GM12865 (cell line): ENCODE measurements at regions not wholly inside any gene's neighbourhood (a gene's known extent, or its start where the extent isn't known, plus 50 kb on each side); places are given as distances from the start of the nearest gene placed in this dataset.

Source experiments
- DNase-seq: peaks from one replicate; pipeline ENCODE4 v3.0.0; 2010; ENCODE audit warnings: low read depth
- H3K4me3 ChIP-seq: 2 replicates; pipeline ENCODE4 v1.5.1; 2011; ENCODE audit warnings: mild to moderate bottlenecking, low read depth, low read length, control low read depth
- TF ChIP-seq, protein P1 (sequence below): IDR thresholded peaks from 2 replicates; pipeline ENCODE4 v1.5.1; 2011; ENCODE audit warnings: low read length, control low read depth, low read depth, inconsistent platforms; ENCODE audit not compliant: insufficient read depth; ENCODE audit errors: missing control alignments

DNA sequence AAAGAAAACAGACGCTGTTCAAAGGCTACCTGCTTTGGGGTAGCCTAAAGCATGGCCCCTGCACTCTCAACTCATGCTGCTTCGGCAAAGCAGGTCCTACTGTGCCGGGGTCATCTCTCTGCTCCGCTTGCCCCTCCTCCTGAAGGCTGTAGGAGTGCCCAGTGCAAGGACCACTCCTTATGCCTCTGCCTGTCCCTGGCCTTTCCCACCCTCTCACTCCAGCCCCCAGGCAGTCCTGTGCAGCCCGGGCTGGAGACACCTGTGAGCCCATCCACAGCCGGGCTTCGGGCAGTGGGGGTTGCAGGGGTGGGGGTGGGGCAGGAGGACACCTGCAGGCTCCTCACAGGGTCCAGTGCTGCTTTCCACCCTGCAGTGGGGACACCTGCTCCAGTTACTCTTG is 69.1 kb downstream of the ACKR3 start:
- DNase-seq: no peak
- no peak overlapping the region for H3K4me3 ChIP-seq
- TF ChIP-seq, protein P1, sequence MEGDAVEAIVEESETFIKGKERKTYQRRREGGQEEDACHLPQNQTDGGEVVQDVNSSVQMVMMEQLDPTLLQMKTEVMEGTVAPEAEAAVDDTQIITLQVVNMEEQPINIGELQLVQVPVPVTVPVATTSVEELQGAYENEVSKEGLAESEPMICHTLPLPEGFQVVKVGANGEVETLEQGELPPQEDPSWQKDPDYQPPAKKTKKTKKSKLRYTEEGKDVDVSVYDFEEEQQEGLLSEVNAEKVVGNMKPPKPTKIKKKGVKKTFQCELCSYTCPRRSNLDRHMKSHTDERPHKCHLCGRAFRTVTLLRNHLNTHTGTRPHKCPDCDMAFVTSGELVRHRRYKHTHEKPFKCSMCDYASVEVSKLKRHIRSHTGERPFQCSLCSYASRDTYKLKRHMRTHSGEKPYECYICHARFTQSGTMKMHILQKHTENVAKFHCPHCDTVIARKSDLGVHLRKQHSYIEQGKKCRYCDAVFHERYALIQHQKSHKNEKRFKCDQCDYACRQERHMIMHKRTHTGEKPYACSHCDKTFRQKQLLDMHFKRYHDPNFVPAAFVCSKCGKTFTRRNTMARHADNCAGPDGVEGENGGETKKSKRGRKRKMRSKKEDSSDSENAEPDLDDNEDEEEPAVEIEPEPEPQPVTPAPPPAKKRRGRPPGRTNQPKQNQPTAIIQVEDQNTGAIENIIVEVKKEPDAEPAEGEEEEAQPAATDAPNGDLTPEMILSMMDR: no peak

DNA sequence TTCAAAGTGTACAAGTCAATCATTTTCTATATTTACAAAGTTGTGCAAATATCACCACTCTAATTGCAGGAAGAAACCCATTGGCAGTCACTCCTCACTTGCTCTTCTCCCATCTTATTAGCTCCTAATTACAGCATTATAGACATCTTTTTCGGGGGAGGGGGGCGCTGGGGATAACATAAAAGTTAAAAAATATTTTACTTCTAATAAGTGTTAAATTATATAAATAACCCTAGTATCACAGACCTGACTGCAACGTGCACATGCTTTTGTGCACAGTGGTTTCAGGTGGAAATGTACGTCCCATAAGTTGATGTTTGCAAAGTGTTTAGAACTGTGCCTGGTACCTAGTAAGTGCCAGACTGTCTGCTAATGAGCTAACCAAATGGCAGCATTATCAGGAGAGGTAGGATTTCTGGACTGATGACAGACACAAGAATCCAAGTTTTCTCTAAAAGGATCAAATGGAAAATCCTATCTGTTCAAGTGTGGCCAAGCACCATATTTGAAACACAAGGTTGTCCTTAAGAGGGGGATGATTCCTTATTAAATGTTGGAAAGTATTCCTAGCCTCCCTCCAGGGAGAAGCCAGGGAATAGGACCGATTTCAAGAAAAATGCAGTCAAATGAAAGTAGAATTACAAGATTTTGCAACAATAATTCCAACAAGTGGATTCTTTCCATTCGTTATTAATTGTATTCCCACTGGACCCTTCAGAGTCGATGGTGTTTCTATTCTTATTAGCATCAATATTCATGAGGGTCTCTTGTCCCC is 70.0 kb downstream of the ACKR3 start:
- TF ChIP-seq, protein P1: no peak
- H3K4me3 ChIP-seq: no peak overlapping the region
- no peak for DNase-seq

DNA sequence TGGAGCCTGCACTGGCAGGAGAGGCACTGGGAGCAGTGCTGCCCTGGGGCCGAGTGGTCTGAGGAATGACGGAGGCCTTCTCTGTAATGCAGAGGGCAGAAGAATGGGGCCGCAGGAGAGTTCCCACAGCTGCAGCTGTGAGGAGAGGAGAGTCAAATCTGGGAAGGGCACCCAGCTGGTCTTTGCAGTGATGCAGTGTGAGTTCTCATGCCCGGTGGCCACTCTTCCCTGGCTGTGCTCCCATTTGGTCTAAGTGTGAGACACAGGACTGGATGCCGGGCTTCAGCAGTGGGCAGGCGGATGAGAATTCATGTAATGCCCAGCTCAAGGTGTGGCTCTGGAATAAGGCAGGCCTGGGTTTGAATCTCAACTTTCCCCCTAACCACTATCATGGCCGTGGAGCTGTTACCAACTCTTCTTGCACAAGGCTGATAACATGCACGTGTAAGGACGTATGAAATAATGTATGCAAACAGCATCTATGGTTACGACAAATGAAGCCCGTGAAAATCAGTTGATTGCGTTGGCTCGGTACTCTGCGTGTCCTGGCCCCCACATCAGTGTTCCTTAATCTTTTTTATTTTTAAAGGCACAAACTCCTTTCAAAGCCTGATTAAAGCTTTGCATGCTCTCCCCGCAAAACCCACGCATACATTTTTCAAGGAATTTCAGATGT is 71.6 kb downstream of the ACKR3 start:
- H3K4me3 ChIP-seq: no peak overlapping the region
- TF ChIP-seq, protein P1: no peak
- DNase-seq: no peak

DNA sequence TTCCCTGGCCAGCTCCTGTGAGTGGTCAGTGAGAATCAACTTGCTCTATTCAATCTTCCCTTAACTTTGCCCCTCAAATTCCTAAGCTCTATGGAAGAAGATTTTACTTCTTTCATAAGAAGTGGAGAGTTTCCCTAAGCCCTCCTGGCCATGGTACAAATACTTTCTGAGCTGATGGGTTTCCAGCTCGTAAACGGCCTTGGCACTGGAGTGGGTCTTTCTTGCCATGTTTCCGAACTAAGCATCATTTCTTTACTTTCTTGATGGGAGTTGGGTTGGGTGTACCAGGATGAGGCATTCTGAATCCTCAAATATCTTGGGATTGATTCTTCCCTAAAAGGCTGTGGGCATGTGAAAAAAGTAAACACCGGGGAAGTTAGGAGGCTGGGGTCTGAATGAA is 72.5 kb downstream of the ACKR3 start:
- H3K4me3 ChIP-seq: no peak overlapping the region
- TF ChIP-seq, protein P1: no peak
- no peak for DNase-seq

DNA sequence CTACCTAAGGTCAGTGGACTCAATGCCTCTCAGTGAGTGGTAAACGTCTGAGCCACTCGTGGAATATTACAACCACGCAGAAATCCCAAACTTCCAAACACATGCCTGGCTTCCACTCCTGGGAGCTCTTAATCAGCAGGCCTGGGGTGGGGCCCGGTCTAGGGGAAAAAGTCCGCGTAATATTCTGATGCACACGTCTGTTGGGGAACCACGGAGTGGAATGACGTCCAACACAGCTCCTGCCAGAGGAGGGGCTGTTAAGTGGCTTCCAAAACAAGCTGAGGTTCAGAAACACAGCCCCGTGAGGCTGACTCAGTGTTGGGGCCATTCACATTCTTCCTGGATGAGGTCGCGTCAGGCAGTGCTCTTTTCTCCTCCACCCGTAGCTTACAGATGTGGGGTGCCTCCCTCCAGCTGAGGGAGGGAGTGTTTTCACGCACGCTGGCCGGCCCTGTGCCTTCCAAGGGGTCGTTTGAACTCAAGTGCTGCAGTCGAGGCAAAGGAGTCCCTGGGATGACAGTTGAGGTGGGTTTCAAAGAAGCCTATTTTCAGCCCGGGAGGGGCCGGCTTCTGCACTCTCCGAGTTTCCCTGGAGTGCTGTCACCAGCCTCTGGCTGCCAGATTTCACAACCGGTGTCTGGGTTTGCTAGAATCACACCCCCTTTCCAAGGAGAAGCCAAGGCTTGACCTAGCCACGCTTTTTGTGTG is 73.1 kb downstream of the ACKR3 start:
- TF ChIP-seq, protein P1: no peak
- no peak overlapping the region for H3K4me3 ChIP-seq

DNA sequence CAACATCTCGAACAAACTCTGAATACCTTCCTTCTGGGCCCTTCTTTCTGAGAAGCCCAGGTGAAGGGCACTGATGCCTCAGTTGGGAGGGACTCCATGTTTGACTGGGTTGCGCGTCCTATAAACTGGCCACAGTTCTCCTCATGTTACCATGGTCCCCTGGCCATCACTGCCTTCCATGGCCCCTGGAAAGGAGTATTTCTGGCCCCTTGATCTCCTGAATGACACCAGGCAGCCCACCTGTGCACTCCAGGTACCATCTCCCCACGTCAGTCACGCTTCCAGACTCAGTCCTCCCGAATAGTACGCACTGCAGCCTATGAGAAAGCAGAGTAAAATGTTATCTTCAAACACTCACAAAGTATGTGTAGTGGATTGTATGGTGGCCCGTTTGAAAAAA is 73.9 kb downstream of the ACKR3 start:
- TF ChIP-seq, protein P1: no peak
- H3K4me3 ChIP-seq: no peak overlapping the region
- DNase-seq: no peak

More for the DNA sequence above, 73.1 kb downstream of the ACKR3 start:
- no peak for DNase-seq
